Stromal cell of bone marrow (primary cell): ENCODE measurements at regions not wholly inside any gene's neighbourhood (a gene's known extent, or its start where the extent isn't known, plus 50 kb on each side); places are given as distances from the start of the nearest gene placed in this dataset.
"Not testable (repeated sequence)": the region's sequence is repeated elsewhere in the genome, so short reads cannot be mapped to it uniquely, and the experiment has no call there.

Experiments used
- DNase-seq: peaks from one replicate; pipeline ENCODE4 v3.0.0-alpha.2; 2012; ENCODE audit warnings: low read depth

GRCh38 chr19:34034318-34034846, 137.9 kb upstream of the LSM14A start:
- no peak for DNase-seq

- peak; percentile 23 for DNase-seq
These were observed 130.3 kb upstream of the LSM14A start for GRCh38 chr19:34041925-34042521.

- no peak for DNase-seq
These were observed 128.3 kb upstream of the LSM14A start for GRCh38 chr19:34044021-34044420.

- no peak for DNase-seq
These were observed 122.4 kb upstream of the LSM14A start for GRCh38 chr19:34049944-34050343.

GRCh38 chr19:34050430-34050829, 121.9 kb upstream of the LSM14A start:
- not testable (repeated sequence) for DNase-seq

- DNase-seq, result no peak
These were observed 121.0 kb upstream of the LSM14A start for GRCh38 chr19:34051255-34051654.

GRCh38 chr19:34057155-34057554, 115.1 kb upstream of the LSM14A start:
- no peak for DNase-seq

GRCh38 chr19:34066007-34066643, 106.2 kb upstream of the LSM14A start:
- DNase-seq, result no peak

GRCh38 chr19:34067861-34068271, 104.4 kb upstream of the LSM14A start:
- DNase-seq, result peak; percentile 6

- no peak for DNase-seq
These were observed 96.6 kb upstream of the LSM14A start for GRCh38 chr19:34075661-34076091.

- DNase-seq, result no peak
These were observed 89.8 kb upstream of the LSM14A start for GRCh38 chr19:34082289-34083077.

GRCh38 chr19:34084396-34085145, 87.7 kb upstream of the LSM14A start:
- no peak for DNase-seq

- no peak for DNase-seq
These were observed 87.0 kb upstream of the LSM14A start for GRCh38 chr19:34085336-34085735.

GRCh38 chr19:34088292-34088691, 84.0 kb upstream of the LSM14A start:
- DNase-seq, result no peak

- no peak for DNase-seq
These were observed 82.7 kb upstream of the LSM14A start for GRCh38 chr19:34089566-34089965.

GRCh38 chr19:34094960-34095359, 77.3 kb upstream of the LSM14A start:
- DNase-seq, result no peak

GRCh38 chr19:34095411-34095810, 76.9 kb upstream of the LSM14A start:
- DNase-seq, result not testable (repeated sequence)

GRCh38 chr19:34096020-34096915, 76.0 kb upstream of the LSM14A start:
- DNase-seq, result peak; percentile 18

- no peak for DNase-seq
These were observed 68.2 kb upstream of the LSM14A start for GRCh38 chr19:34104096-34104495.

GRCh38 chr19:34104557-34104956, 67.7 kb upstream of the LSM14A start:
- no peak for DNase-seq

- no peak for DNase-seq
These were observed 62.7 kb upstream of the LSM14A start for GRCh38 chr19:34109596-34109995.
